ENCODE measurements at regions not wholly inside any gene's neighbourhood (a gene's known extent, or its start where the extent isn't known, plus 50 kb on each side); places are given as distances from the start of the nearest gene placed in this dataset.

DNA sequence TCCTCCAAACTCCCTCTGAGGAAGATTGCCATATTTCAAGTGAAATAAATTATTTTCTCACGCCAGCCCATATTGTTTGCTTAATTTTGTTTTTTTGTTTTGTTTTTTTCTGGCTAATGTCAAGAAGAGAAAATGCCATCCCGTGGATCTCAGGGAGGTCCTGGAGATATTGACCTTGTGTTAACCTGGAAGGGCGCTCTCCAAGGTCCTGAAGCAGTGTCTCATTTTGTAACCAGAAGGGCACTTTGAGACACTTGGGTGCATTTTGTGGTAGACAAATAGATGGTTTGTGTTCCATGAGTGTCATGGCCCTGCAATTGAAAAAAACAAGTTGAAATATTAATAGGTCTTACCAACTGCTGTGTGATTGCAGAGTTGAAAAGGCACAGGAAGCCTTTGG, 268.9 kb downstream of the SUDS3 start:
- H3K27me3 ChIP-seq (replicated peaks in 1 of 4; ENCODE audit: control extremely low read depth in 1 of 4, control insufficient read depth in 3 of 4, insufficient read depth in 4 of 4, low read length in 3 of 4) = no peaks in the 10 kb centered on the region
- no peak for TF ChIP-seq EZH2 (IDR thresholded peaks at IDR 0.05; ENCODE audit: borderline replicate concordance, insufficient read depth, low read depth, low read length, poor library complexity, severe bottlenecking)
- TF ChIP-seq, protein P1, sequence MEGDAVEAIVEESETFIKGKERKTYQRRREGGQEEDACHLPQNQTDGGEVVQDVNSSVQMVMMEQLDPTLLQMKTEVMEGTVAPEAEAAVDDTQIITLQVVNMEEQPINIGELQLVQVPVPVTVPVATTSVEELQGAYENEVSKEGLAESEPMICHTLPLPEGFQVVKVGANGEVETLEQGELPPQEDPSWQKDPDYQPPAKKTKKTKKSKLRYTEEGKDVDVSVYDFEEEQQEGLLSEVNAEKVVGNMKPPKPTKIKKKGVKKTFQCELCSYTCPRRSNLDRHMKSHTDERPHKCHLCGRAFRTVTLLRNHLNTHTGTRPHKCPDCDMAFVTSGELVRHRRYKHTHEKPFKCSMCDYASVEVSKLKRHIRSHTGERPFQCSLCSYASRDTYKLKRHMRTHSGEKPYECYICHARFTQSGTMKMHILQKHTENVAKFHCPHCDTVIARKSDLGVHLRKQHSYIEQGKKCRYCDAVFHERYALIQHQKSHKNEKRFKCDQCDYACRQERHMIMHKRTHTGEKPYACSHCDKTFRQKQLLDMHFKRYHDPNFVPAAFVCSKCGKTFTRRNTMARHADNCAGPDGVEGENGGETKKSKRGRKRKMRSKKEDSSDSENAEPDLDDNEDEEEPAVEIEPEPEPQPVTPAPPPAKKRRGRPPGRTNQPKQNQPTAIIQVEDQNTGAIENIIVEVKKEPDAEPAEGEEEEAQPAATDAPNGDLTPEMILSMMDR (IDR thresholded peaks at IDR 0.05) = no peak
- no peak overlapping the region for H3K4me3 ChIP-seq (ENCODE audit: control extremely low read depth in 1 of 5, extremely low read depth in 1 of 5, insufficient read depth in 1 of 5, low read depth in 2 of 5, low read length in 4 of 5)
- H3K9ac ChIP-seq (ENCODE audit: low read length) = no peak overlapping the region
- no peaks in the 10 kb centered on the region for H3K4me1 ChIP-seq (ENCODE audit: control insufficient read depth in 2 of 2, insufficient read depth in 2 of 2, low read length in 2 of 2)
- no peak overlapping the region for H3K4me2 ChIP-seq (replicated peaks; ENCODE audit: low read depth, low read length, poor library complexity, severe bottlenecking)
- intact Hi-C loops (cut with micrococcal nuclease) = no loop called here
- H4K20me1 ChIP-seq (ENCODE audit: control insufficient read depth, insufficient read depth, low read length, poor library complexity, severe bottlenecking) = no peaks in the 10 kb centered on the region
- ChIA-PET POLR2A (no interaction called here), CTCF (no interaction called here)
- no peak overlapping the region for H3K4me3 Mint-ChIP-seq
- no peak overlapping the region for H3K27ac Mint-ChIP-seq
- ATAC-seq (ENCODE audit: low read depth) (no peak), DNase-seq (no peak)
- peaks cover 3% of the 10 kb centered on the region for H3K9me3 Mint-ChIP-seq (ENCODE audit: insufficient read depth)
- no peak overlapping the region for H2AFZ ChIP-seq (ENCODE audit: insufficient read depth, low read depth, low read length, poor library complexity, severe bottlenecking)
- no peak overlapping the region for H3K27ac ChIP-seq (ENCODE audit: low read length in 2 of 2)
- H3K36me3 ChIP-seq (replicated peaks in 1 of 2; ENCODE audit: control extremely low read depth in 1 of 2, control insufficient read depth in 1 of 2, extremely low read depth in 1 of 2, insufficient read depth in 2 of 2, low read length in 1 of 2) = no peaks in the 10 kb centered on the region
- no peaks in the 10 kb centered on the region for H3K4me1 Mint-ChIP-seq
- no peaks in the 10 kb centered on the region for H3K27me3 Mint-ChIP-seq
- WGBS (ENCODE audit: insufficient coverage) = 21% methylated on average over 2 of the region's 3 CpGs
- no peaks in the 10 kb centered on the region for H3K79me2 ChIP-seq (ENCODE audit: control insufficient read depth, insufficient read depth, low read length)
- peaks cover 0 to 1% (median 0%) of the 10 kb centered on the region in 3 donors for H3K9me3 ChIP-seq (ENCODE audit: control extremely low read depth in 1 of 3, control insufficient read depth in 2 of 3, insufficient read depth in 1 of 3, low read length in 2 of 3)

DNA sequence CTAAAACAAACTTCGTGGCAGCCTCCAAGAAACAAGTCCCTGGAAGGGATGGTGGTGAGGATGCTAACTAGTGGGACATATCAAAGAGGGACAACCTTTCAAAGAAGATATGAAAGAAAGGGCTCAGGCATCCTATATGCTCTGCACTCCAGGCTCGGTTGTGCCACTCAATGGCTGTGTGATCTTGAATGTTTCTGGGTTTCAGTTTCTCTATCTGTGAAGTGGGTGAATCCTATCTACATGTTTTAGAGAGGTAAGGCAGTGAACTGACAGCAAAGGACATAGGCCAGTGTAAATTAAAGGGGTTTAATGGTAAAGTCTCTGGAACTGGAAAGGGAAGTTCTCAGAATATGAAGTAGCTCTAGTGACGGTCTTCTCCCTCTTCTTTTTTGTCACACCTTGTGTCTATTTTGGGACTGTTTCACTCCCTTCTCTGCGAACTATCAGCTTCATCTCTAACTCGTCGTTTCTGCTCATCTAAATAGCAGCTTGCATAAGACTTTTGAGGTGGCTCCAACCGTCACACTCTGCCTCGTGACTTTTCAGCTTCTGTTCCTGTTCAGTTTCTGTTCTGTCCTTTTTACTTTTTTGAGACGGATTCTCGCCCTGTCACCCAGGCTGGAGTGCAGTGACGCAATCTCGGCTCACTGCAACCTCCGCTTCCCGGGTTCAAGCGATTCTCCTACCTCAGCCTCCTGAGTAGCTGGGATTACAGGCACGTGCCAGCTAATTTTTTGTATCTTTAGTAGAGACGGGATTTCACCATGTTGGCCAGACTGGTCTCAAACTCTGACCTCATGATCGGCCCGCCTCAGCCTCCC, 273.6 kb downstream of the SUDS3 start:
- DNase-seq = no peak
- H3K4me3 Mint-ChIP-seq = no peak overlapping the region
- H3K4me1 Mint-ChIP-seq = no peaks in the 10 kb centered on the region
- no peaks in the 10 kb centered on the region for H3K79me2 ChIP-seq (ENCODE audit: control insufficient read depth, insufficient read depth, low read length)
- H2AFZ ChIP-seq (ENCODE audit: insufficient read depth, low read depth, low read length, poor library complexity, severe bottlenecking) = no peak overlapping the region
- no peak for ATAC-seq (ENCODE audit: low read depth)
- no peaks in the 10 kb centered on the region for H3K4me1 ChIP-seq (ENCODE audit: control insufficient read depth in 2 of 2, insufficient read depth in 2 of 2, low read length in 2 of 2)
- ChIA-PET POLR2A (no interaction called here), CTCF (no interaction called here)
- H3K27ac ChIP-seq (ENCODE audit: low read length in 2 of 2) = no peak overlapping the region
- H4K20me1 ChIP-seq (ENCODE audit: control insufficient read depth, insufficient read depth, low read length, poor library complexity, severe bottlenecking) = no peaks in the 10 kb centered on the region
- intact Hi-C loops (cut with micrococcal nuclease) = no loop called here
- no peak overlapping the region for H3K27ac Mint-ChIP-seq
- no peak overlapping the region for H3K4me2 ChIP-seq (replicated peaks; ENCODE audit: low read depth, low read length, poor library complexity, severe bottlenecking)
- no peak overlapping the region for H3K9ac ChIP-seq (ENCODE audit: low read length)
- H3K9me3 Mint-ChIP-seq (ENCODE audit: insufficient read depth) = peaks cover 3% of the 10 kb centered on the region
- WGBS (ENCODE audit: insufficient coverage) = 89% methylated on average over 19 of the region's 19 CpGs
- H3K4me3 ChIP-seq (ENCODE audit: control extremely low read depth in 1 of 5, extremely low read depth in 1 of 5, insufficient read depth in 1 of 5, low read depth in 2 of 5, low read length in 4 of 5) = no peak overlapping the region
- no peaks in the 10 kb centered on the region for H3K27me3 Mint-ChIP-seq
- no peaks in the 10 kb centered on the region for H3K36me3 ChIP-seq (replicated peaks in 1 of 2; ENCODE audit: control extremely low read depth in 1 of 2, control insufficient read depth in 1 of 2, extremely low read depth in 1 of 2, insufficient read depth in 2 of 2, low read length in 1 of 2)
- TF ChIP-seq, protein P1 (IDR thresholded peaks at IDR 0.05) = no peak
- no peak for TF ChIP-seq EZH2 (IDR thresholded peaks at IDR 0.05; ENCODE audit: borderline replicate concordance, insufficient read depth, low read depth, low read length, poor library complexity, severe bottlenecking)
- H3K27me3 ChIP-seq (replicated peaks in 1 of 4; ENCODE audit: control extremely low read depth in 1 of 4, control insufficient read depth in 3 of 4, insufficient read depth in 4 of 4, low read length in 3 of 4) = no peaks in the 10 kb centered on the region
- peaks cover 0 to 3% (median 2%) of the 10 kb centered on the region in 3 donors for H3K9me3 ChIP-seq (ENCODE audit: control extremely low read depth in 1 of 3, control insufficient read depth in 2 of 3, insufficient read depth in 1 of 3, low read length in 2 of 3)
